Mesendoderm (in vitro differentiated cells): ENCODE measurements at regions not wholly inside any gene's neighbourhood (a gene's known extent, or its start where the extent isn't known, plus 50 kb on each side); places are given as distances from the start of the nearest gene placed in this dataset.

ENCODE experiments used
- DNase-seq: peaks from one replicate; pipeline ENCODE4 v3.0.0; 2013
- H2AK5ac ChIP-seq: 2 replicates; pipeline ENCODE4 v1.6.1; 2013; ENCODE audit warnings: low read length, inconsistent platforms
- H2BK120ac ChIP-seq: 2 replicates; pipeline ENCODE4 v1.6.1; 2013; ENCODE audit warnings: low read depth, mild to moderate bottlenecking, low read length, moderate library complexity, mixed read lengths
- H2BK15ac ChIP-seq: replicated peaks from 2 replicates; pipeline ENCODE4 v1.6.1; 2013; ENCODE audit warnings: low read depth, mild to moderate bottlenecking, moderate library complexity
- H2BK5ac ChIP-seq: 2 replicates; pipeline ENCODE4 v1.6.1; 2013; ENCODE audit warnings: low read length, inconsistent platforms
- H3K18ac ChIP-seq: 2 replicates; pipeline ENCODE4 v1.6.1; 2013; ENCODE audit warnings: mild to moderate bottlenecking, low read length, mixed read lengths
- H3K23ac ChIP-seq: one replicate; pipeline ENCODE4 v1.6.1; 2013; ENCODE audit warnings: low read length
- H3K27ac ChIP-seq: 2 replicates; pipeline ENCODE4 v1.5.1; 2013; ENCODE audit warnings: low read depth, mild to moderate bottlenecking, inconsistent platforms, low read length, moderate library complexity
- H3K27me3 ChIP-seq: 2 replicates; pipeline ENCODE4 v1.6.1; 2013; ENCODE audit warnings: low read length, control low read depth, mild to moderate bottlenecking, inconsistent platforms; ENCODE audit not compliant: insufficient read depth, poor library complexity
- H3K36me3 ChIP-seq: 2 replicates; pipeline ENCODE4 v1.6.1; 2013; ENCODE audit warnings: low read length, inconsistent platforms; ENCODE audit not compliant: control insufficient read depth, insufficient read depth
- H3K4ac ChIP-seq: one replicate; pipeline ENCODE4 v1.6.1; 2013; ENCODE audit warnings: low read depth, mild to moderate bottlenecking, low read length, moderate library complexity
- H3K4me1 ChIP-seq: 2 replicates; pipeline ENCODE4 v1.6.1; 2013; ENCODE audit warnings: low read depth, low read length, inconsistent platforms; ENCODE audit not compliant: control insufficient read depth
- H3K4me2 ChIP-seq: 2 replicates; pipeline ENCODE4 v1.6.1; 2013; ENCODE audit warnings: low read length
- H3K4me3 ChIP-seq: 2 replicates; pipeline ENCODE4 v1.5.1; 2013; ENCODE audit warnings: mild to moderate bottlenecking, low read length
- H3K56ac ChIP-seq: one replicate; pipeline ENCODE4 v1.6.1; 2013; ENCODE audit warnings: low read length
- H3K79me1 ChIP-seq: 2 replicates; pipeline ENCODE4 v1.6.1; 2013; ENCODE audit warnings: low read length, inconsistent platforms
- H3K79me2 ChIP-seq: 2 replicates; pipeline ENCODE4 v1.6.1; 2013; ENCODE audit warnings: mild to moderate bottlenecking, low read length; ENCODE audit not compliant: control insufficient read depth, insufficient read depth
- H3K9ac ChIP-seq: 2 replicates; pipeline ENCODE4 v1.6.1; 2013; ENCODE audit warnings: low read length, inconsistent platforms
- H4K5ac ChIP-seq: one replicate; pipeline ENCODE4 v1.6.1; 2013; ENCODE audit warnings: low read length
- H4K8ac ChIP-seq: one replicate; pipeline ENCODE4 v1.6.1; 2013; ENCODE audit warnings: low read depth, mild to moderate bottlenecking, control low read depth, low read length, moderate library complexity
- WGBS: extraction: QIAGEN DNeasy Blood & Tissue Kit; methylation state at CpG from one replicate; pipeline ENCODE4 v1.1.7; 2013; ENCODE audit warnings: low lambda C conversion rate, missing lambda C conversion rate; ENCODE audit not compliant: insufficient coverage; ENCODE audit errors: extremely low coverage; 5-methylcytosine and 5-hydroxymethylcytosine counted together

DNA sequence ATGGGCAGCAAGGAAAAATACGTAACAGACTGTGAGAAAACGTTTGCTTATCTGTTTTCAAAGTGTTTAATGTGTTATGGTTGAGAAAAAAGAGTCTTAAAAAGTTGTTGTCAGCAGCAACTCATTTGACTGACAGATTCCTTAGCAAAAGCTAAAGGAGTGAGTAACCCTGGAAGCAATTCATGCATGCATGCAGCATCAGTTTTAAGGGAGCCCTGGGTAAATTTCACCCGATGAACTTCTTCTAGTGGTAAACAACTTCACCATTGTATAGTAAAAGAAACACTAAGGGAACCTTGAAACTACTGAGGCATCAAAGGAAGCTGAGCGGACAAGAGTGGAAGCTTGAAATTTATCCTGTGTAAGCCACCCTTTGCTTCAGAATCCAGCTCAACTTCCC, 583.2 kb upstream of the INTU start:
- Histone ChIP-seq H3K79me2 (no peaks in the 10 kb centered on the region), H3K4me2 (no peak overlapping the region), H2BK5ac (no peak overlapping the region), H3K4ac (no peak overlapping the region), H2BK15ac (no peak overlapping the region), H2BK120ac (no peak overlapping the region), H3K18ac (no peak overlapping the region), H3K9ac (no peak overlapping the region), H3K23ac (no peak overlapping the region), H3K56ac (no peak overlapping the region), H3K4me1 (no peaks in the 10 kb centered on the region), H3K36me3 (no peaks in the 10 kb centered on the region), H4K5ac (no peak overlapping the region), H3K4me3 (no peak overlapping the region), H2AK5ac (no peak overlapping the region), H3K79me1 (no peaks in the 10 kb centered on the region), H3K27me3 (no peaks in the 10 kb centered on the region), H4K8ac (no peak overlapping the region), H3K27ac (no peak overlapping the region)
- DNase-seq = no peak
- WGBS = no CpG with 5 or more reads among the region's 4 CpGs

DNA sequence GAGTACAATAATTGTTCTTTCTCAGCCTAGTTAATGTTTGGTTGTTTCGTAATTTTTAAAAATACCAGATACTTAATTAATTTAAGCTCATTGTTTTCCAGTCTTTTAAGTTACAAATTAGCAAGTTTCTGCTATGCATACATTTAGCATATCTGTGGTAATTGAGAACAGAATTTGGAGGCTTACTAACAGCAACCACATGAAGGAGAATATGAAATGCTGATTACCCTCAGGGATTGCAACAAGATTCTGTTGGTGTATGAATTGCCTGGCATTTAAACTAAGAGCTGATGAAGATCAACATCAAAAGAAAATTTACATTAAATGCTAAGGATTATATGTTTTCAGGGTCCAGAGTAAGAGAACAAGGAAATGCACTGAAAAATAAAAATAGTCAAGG, 580.0 kb upstream of the INTU start:
- no CpG with 5 or more reads among the region's 1 CpG for WGBS

DNA sequence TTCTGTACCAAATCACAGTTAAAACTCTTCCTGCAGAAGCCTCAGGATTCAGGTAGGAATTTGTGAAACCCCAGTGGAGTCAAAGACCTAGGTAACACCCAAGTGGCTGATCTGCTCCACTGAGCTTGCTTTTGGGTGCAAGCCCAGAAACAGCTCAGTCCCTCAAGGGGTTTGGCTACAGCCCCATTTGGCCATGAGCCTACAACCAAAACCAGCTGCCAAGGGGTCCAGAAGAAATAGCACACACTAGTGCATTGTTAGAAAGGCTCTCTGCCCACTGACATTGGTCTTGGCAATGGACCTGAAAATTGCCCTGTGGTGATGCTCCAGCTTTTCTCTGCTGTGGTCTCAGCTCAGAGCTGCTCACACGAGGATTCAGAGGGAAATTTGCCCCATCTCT, 577.4 kb upstream of the INTU start:
- no peak for DNase-seq
- Histone ChIP-seq H3K27ac (no peak overlapping the region), H3K56ac (no peak overlapping the region), H4K8ac (no peak overlapping the region), H3K79me2 (no peaks in the 10 kb centered on the region), H2BK5ac (no peak overlapping the region), H2AK5ac (no peak overlapping the region), H3K18ac (no peak overlapping the region), H3K4me2 (no peak overlapping the region), H4K5ac (no peak overlapping the region), H3K9ac (no peak overlapping the region), H3K23ac (no peak overlapping the region), H3K4me1 (no peaks in the 10 kb centered on the region), H3K27me3 (no peaks in the 10 kb centered on the region), H2BK120ac (no peak overlapping the region), H2BK15ac (no peak overlapping the region), H3K4me3 (no peak overlapping the region), H3K79me1 (no peaks in the 10 kb centered on the region), H3K4ac (no peak overlapping the region), H3K36me3 (no peaks in the 10 kb centered on the region)
- WGBS = no CpG with 5 or more reads among the region's 1 CpG

More for the DNA sequence above, 580.0 kb upstream of the INTU start:
- DNase-seq = no peak
- H3K4me1 ChIP-seq = no peaks in the 10 kb centered on the region
- no peak overlapping the region for H3K4ac ChIP-seq
- H3K9ac ChIP-seq = no peak overlapping the region
- H3K27ac ChIP-seq = no peak overlapping the region
- H3K4me3 ChIP-seq = no peak overlapping the region
- H4K8ac ChIP-seq = no peak overlapping the region
- no peaks in the 10 kb centered on the region for H3K79me1 ChIP-seq
- no peak overlapping the region for H3K23ac ChIP-seq
- H2BK5ac ChIP-seq = no peak overlapping the region
- H2BK120ac ChIP-seq = no peak overlapping the region
- no peak overlapping the region for H3K4me2 ChIP-seq
- no peaks in the 10 kb centered on the region for H3K36me3 ChIP-seq
- no peak overlapping the region for H3K18ac ChIP-seq
- H3K79me2 ChIP-seq = no peaks in the 10 kb centered on the region
- no peak overlapping the region for H3K56ac ChIP-seq
- no peak overlapping the region for H2BK15ac ChIP-seq
- no peak overlapping the region for H2AK5ac ChIP-seq
- no peaks in the 10 kb centered on the region for H3K27me3 ChIP-seq
- no peak overlapping the region for H4K5ac ChIP-seq

DNA sequence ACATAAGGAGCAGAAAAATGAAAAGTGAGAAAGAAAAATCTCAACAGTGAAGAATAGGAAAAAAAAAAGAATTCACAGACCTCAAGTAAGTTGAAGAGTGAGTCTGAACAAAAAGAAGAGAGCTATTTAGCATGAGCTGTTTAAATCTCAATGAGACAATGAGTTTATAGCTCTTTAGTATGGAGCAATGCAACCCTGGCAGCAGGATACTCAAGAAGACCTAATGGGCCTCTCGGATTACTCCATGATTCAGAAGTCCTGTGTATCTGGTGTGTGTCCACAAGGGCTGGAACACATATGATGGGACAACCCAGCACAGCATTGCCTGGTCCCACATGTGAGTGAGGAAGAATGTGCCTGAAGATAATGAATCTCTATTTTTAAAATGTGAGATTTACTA, 563.1 kb upstream of the INTU start:
- no peak for DNase-seq
- Histone ChIP-seq H4K5ac (no peak overlapping the region), H3K27ac (no peak overlapping the region), H2BK120ac (no peak overlapping the region), H3K4me2 (no peak overlapping the region), H3K18ac (no peak overlapping the region), H3K4ac (no peak overlapping the region), H2AK5ac (no peak overlapping the region), H3K56ac (no peak overlapping the region), H3K4me3 (no peak overlapping the region), H4K8ac (no peak overlapping the region), H3K79me1 (no peaks in the 10 kb centered on the region), H3K4me1 (no peaks in the 10 kb centered on the region), H3K9ac (no peak overlapping the region), H3K23ac (no peak overlapping the region), H3K79me2 (no peaks in the 10 kb centered on the region), H3K36me3 (no peaks in the 10 kb centered on the region), H2BK15ac (no peak overlapping the region), H2BK5ac (no peak overlapping the region), H3K27me3 (no peaks in the 10 kb centered on the region)
- no CpG with 5 or more reads among the region's 1 CpG for WGBS

DNA sequence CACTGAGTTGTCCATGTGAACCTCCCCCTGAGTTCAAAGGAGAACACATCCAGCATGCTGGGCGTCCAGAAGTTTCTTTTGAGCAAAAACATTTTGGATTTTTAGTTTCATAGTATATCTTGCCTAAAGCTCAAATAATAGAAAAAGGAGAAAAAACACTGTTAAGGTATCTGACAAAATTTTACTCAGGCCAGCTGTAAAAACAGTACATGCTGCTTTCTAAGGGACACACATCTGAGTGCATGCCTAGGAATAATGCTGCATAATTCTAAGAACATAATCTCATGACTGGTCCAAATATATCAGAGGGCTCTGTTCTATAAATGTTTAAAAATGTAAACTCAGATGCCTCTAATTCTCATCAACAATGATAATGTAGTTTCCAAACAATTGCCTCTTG, 561.3 kb upstream of the INTU start:
- H4K5ac ChIP-seq = no peak overlapping the region
- H2BK15ac ChIP-seq = no peak overlapping the region
- no peaks in the 10 kb centered on the region for H3K79me1 ChIP-seq
- H2AK5ac ChIP-seq = no peak overlapping the region
- no peak overlapping the region for H3K56ac ChIP-seq
- H3K36me3 ChIP-seq = no peaks in the 10 kb centered on the region
- WGBS = no CpG with 5 or more reads among the region's 1 CpG
- H3K4me2 ChIP-seq = no peak overlapping the region
- no peak overlapping the region for H3K18ac ChIP-seq
- no peak overlapping the region for H3K27ac ChIP-seq
- no peak overlapping the region for H3K9ac ChIP-seq
- no peak overlapping the region for H3K4ac ChIP-seq
- no peak overlapping the region for H2BK120ac ChIP-seq
- H4K8ac ChIP-seq = no peak overlapping the region
- H3K23ac ChIP-seq = no peak overlapping the region
- DNase-seq = no peak
- H3K27me3 ChIP-seq = no peaks in the 10 kb centered on the region
- H2BK5ac ChIP-seq = no peak overlapping the region
- no peaks in the 10 kb centered on the region for H3K79me2 ChIP-seq
- H3K4me3 ChIP-seq = no peak overlapping the region
- no peaks in the 10 kb centered on the region for H3K4me1 ChIP-seq

DNA sequence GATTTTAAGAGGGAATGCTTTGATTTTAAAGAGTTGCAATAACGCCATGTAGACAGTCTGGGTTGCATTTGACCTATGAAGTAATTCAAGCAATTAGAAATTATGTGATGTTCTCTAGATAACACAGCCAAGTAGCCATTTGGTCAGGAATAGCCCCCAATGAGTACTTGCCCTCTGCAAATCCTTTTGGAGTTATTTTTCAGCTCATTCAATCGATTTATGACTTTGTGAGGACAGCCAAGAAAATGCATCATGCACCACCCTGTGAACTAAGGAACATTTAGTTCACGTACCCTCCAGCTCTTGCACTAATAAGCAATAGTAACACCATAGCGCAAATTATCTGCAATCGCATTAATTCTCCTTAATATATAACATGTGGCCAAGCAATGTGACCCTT, 552.6 kb upstream of the INTU start:
- H3K27ac ChIP-seq = no peak overlapping the region
- H3K18ac ChIP-seq = no peak overlapping the region
- H2BK120ac ChIP-seq = no peak overlapping the region
- H3K4me1 ChIP-seq = no peaks in the 10 kb centered on the region
- no peaks in the 10 kb centered on the region for H3K79me2 ChIP-seq
- no peak overlapping the region for H3K4me2 ChIP-seq
- H3K4ac ChIP-seq = no peak overlapping the region
- H3K27me3 ChIP-seq = no peaks in the 10 kb centered on the region
- H3K4me3 ChIP-seq = no peak overlapping the region
- no peak overlapping the region for H4K5ac ChIP-seq
- WGBS = no CpG with 5 or more reads among the region's 5 CpGs
- no peak overlapping the region for H3K56ac ChIP-seq
- no peak overlapping the region for H2AK5ac ChIP-seq
- no peak overlapping the region for H2BK5ac ChIP-seq
- no peaks in the 10 kb centered on the region for H3K36me3 ChIP-seq
- no peaks in the 10 kb centered on the region for H3K79me1 ChIP-seq
- no peak overlapping the region for H3K9ac ChIP-seq
- H4K8ac ChIP-seq = no peak overlapping the region
- no peak overlapping the region for H2BK15ac ChIP-seq
- no peak overlapping the region for H3K23ac ChIP-seq
- DNase-seq = no peak
